HG03280 (cell line): ENCODE measurements at regions not wholly inside any gene's neighbourhood (a gene's known extent, or its start where the extent isn't known, plus 50 kb on each side); places are given as distances from the start of the nearest gene placed in this dataset.
"Not testable (repeated sequence)": the region's sequence is repeated elsewhere in the genome, so short reads cannot be mapped to it uniquely, and the experiment has no call there.

ENCODE experiments used
- ATAC-seq: cut with Tn5 transposase; IDR thresholded peaks from one replicate; pipeline ENCODE4 v1.9.1; 2021; ENCODE audit warnings: mild to moderate bottlenecking, moderate library complexity; ENCODE audit not compliant: unreplicated experiment

GRCh38 chr5:166276006-166276405 is 2015.4 kb upstream of the WWC1 start:
- ATAC-seq: no peak

GRCh38 chr5:166279828-166280227 is 2011.6 kb upstream of the WWC1 start:
- no peak for ATAC-seq

GRCh38 chr5:166281433-166281832 is 2010.0 kb upstream of the WWC1 start:
- ATAC-seq: no peak

- no peak for ATAC-seq
These were observed 2008.5 kb upstream of the WWC1 start for GRCh38 chr5:166282939-166283338.

GRCh38 chr5:166285361-166285760 is 2006.1 kb upstream of the WWC1 start:
- ATAC-seq: no peak

GRCh38 chr5:166286832-166287231 is 2004.6 kb upstream of the WWC1 start:
- no peak for ATAC-seq

GRCh38 chr5:166287866-166288265 is 2003.6 kb upstream of the WWC1 start:
- no peak for ATAC-seq

GRCh38 chr5:166291800-166292199 is 1999.6 kb upstream of the WWC1 start:
- ATAC-seq: not testable (repeated sequence)

- ATAC-seq: no peak
These were observed 1997.6 kb upstream of the WWC1 start for GRCh38 chr5:166293892-166294291.

GRCh38 chr5:166302166-166302565 is 1989.3 kb upstream of the WWC1 start:
- ATAC-seq: no peak

GRCh38 chr5:166317425-166317824 is 1974.0 kb upstream of the WWC1 start:
- no peak for ATAC-seq

- no peak for ATAC-seq
These were observed 1970.4 kb upstream of the WWC1 start for GRCh38 chr5:166320920-166321480.

- ATAC-seq: no peak
These were observed 1967.1 kb upstream of the WWC1 start for GRCh38 chr5:166324372-166324771.

GRCh38 chr5:166329149-166329800 is 1962.2 kb upstream of the WWC1 start:
- ATAC-seq: no peak

- ATAC-seq: no peak
These were observed 1961.4 kb upstream of the WWC1 start for GRCh38 chr5:166330036-166330435.

- no peak for ATAC-seq
These were observed 1959.9 kb upstream of the WWC1 start for GRCh38 chr5:166331521-166331920.

- no peak for ATAC-seq
These were observed 1952.6 kb upstream of the WWC1 start for GRCh38 chr5:166338801-166339200.

- ATAC-seq: no peak
These were observed 1951.4 kb upstream of the WWC1 start for GRCh38 chr5:166340039-166340438.

GRCh38 chr5:166341740-166342337 is 1949.6 kb upstream of the WWC1 start:
- no peak for ATAC-seq

GRCh38 chr5:166342402-166342801 is 1949.0 kb upstream of the WWC1 start:
- no peak for ATAC-seq

GRCh38 chr5:166346726-166347374 is 1944.6 kb upstream of the WWC1 start:
- ATAC-seq: no peak

- ATAC-seq: no peak
These were observed 1942.4 kb upstream of the WWC1 start for GRCh38 chr5:166349046-166349445.
